ENCODE measurements at regions not wholly inside any gene's neighbourhood (a gene's known extent, or its start where the extent isn't known, plus 50 kb on each side); places are given as distances from the start of the nearest gene placed in this dataset.
"Not testable (repeated sequence)": the region's sequence is repeated elsewhere in the genome, so short reads cannot be mapped to it uniquely, and the experiment has no call there.

DNA sequence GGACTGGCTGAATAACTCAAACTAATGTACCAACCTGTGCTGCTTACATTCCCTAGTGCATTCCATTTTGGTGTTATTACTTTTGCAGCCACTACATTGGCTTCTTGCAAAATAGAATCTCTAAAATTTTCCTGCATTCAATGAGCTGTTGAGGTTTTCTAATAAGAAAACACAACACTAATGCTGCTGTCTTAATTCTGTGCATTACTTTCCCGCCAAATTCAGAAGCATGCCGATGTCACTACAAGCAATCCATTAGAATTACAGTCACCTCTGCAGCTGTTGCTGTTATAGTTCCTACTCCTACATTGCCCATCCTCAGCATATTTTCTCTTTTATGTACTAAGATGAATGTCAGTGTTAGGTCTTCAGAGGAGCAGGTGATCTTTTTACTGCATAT lies 359.5 kb downstream of the HACE1 start:
- DNase-seq, result no peak

DNA sequence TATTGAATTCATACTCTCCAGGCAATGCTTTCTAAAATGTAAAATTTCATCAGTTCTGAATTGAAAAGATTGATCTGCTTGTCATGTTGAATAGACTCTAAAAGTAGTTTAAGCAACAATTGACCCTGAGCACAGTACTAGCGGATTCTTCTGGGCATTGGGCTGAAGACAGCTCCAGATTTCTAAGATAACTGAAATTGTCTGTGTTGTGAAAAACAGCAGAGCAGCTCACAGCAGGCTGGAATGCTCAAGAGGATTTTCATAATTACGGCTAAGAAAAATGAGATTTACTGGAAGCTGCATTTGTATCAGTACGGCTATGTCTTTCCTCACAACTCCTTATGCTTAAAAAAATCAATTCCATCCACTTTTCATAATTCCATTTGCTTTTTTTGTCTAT lies 373.7 kb downstream of the HACE1 start:
- DNase-seq, result no peak

DNA sequence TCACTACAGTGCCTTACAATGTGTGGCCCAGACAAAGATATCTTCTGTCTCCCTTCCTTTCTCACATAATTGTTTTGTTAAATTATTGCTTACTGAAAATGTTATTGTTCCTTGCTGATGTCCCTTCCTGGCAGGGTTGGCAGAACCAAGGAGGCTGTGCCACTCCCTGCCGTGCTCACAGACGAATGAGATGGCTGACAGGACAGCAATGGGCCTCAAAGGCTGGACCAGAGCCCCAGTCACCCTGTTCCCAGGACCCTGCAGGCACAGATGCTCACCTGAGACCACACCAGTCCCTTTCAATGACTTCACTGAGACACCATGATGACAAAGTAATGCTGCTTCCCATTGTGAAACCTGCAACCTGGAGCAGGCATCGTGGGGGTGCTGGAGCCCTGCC lies 375.1 kb downstream of the HACE1 start:
- DNase-seq, result no peak

DNA sequence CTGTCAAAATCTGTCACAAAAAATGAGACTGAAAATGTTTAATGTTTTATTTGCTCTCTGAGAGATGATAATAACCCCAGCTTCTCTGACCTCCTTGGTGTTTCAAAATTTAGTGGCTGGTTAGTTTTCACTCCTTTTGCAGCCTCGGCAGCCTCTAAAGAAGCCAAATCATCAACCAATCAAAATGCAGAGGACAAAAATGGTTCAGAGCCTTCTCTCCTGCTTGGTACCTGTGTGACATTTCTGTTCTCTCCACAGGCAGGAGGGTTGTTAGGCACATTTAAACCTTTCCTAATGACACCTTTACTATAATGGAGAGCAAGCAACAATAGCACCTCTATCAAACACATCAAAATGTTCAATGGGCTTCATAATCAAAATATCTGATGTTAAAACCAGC lies 375.5 kb downstream of the HACE1 start:
- DNase-seq, result no peak

DNA sequence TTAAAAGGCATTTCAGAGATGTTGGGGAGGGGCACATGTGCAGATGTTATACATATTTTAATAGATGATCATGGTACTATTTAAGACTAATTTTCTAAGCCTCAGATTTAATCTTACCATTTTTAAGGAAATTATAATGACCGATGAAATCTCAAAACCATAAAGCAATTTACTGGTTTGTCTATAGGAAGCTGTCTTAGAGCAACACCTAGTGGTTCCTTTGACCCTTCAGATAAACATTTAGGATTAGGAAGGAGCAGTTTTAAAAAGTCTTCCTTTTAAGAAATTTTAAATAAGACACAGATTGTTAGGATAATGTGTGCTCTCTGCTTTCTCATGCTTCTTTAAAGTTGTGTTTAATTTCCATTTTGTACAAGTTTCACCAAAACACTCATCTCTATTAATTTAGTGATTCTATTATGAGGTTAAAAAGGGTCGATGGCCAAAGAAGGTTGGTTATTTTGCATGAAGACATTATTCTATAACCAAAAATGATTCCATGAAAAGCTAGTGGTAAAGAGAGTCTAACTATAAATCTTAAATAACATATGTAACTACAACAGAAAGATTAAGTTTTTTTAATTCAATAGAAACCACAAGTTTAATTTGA lies 376.4 kb downstream of the HACE1 start:
- DNase-seq, result no peak

DNA sequence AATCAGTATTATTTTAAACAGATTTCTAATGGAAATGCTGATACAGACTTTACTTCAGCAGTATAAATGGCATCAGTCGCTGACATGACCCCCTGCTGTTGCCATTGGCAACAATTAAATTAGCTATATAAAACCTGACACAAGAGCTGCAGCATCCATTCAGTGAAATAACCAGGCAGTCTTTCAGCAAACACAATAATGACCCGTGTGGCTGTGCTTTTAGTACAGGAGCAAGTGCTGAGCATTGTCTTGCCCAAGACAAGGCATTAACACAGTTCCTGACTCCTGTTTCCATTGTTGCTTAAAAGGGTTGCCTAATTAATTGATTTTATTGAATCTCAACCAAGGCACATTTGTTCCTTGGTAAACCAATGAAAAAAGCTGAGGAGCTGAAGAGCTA lies 382.1 kb downstream of the HACE1 start:
- DNase-seq, result no peak

DNA sequence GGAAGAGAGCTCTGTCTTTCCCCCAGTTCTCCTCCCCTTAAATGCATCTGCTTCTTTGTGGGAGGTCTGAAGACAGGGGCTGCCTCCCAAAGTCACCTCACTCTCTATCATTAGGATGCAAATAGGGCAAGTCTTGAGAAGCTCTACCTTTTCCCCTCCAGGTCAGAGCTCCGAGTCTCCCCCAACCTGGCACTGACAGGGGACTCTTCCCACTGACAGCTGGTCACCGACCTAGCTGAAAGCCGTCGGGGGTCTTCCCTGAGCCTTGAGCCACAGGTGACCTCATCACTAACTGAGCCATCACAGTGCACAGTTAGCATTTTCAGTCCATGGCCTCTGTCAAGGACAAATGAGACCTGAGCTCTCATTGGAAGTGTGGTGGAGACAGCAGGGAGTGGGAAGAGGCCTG lies 386.7 kb downstream of the HACE1 start:
- DNase-seq, result no peak

DNA sequence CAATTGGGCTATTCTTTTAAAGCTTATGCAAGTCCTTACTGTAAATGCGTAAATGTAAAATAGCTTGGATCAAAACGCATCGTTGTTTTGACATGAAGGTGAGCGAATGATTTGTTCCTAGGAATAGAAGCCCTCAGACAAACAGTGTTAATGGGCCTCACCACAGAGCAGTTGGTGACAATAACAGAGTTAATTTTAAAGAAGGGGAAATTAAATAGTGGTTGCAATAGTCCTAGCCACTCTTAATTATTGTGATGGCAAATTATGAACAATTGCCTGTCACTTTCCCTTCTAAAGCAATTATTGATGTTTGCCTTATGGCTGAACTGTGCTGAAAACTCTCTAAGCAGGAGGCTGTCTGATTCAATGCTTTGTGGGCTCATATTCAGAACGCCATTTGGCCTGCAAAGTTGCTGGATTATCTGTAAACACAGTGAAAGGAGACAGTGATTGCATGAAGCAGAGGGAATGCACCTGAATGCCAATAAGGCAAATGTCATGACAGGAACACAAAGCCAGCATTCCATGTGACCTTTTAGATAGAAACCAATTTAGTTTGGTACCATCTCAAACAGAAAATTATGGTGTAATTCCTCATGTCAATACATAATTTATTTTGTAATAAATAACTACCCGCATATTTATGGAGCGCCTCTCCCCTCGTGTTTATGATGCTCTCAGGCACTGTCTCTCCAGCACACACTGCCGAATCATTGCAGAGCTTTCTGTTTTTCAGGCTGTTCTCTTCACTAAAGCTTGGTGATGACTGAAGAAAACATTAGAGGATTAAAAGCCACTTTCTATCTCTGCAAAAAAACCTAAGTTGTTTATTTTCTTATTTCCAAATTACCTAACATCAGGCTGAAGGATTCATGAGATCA lies 387.5 kb downstream of the HACE1 start:
- DNase-seq, result no peak

DNA sequence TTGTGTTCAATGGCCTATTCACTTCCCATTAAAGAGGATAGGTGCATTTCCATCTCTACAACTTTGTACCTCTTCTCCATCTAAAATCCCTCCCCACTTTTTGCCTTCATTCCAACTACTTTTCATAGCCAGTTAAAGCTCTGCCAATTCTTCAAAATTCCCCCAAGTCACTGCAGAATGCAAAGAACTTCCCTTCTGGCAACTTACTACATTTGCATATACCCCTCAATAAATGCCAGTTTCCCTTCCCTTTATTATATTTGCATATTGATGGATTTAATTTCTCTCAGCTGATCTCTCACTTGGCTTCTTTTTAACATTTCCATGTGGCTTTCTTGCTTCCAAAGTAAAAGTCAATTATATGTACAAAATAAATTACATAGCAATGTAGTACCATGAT lies 393.4 kb downstream of the HACE1 start:
- DNase-seq, result no peak

DNA sequence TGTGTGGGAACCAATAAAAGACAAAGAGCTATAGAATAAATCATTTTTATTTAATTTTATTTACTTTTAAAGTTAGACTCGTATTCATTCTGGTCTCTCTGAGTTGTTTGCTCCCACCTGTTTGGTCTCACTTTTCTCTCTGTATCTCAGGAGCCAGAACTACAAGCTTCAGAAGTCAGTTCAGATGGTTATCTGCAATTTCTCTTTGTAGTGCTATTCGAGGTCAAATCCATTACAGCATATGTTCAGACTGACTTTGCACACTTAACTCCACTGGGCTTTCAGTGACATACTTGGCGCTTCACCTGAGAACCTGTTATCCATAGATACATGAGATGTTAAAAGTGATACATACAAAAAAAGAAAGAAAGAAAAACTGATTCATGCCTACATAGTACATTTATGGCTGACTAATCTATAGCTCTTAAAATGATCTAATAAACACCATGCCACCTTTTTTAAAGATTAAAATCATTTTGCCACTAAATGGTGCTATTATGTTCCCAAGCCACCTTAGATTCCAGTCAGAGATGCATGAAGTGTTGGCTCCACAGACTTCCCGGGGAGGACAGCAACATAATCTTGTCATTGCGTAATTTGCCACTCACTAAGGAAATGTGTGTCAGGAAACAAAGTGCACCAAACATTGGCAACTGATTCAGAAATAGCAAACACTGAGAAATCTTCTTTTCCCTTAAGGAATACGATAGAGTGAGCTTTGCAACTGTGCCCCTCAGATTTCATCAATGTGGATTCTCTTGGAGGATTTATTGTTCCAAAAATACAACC lies 396.7 kb downstream of the HACE1 start:
- DNase-seq, result no peak

DNA sequence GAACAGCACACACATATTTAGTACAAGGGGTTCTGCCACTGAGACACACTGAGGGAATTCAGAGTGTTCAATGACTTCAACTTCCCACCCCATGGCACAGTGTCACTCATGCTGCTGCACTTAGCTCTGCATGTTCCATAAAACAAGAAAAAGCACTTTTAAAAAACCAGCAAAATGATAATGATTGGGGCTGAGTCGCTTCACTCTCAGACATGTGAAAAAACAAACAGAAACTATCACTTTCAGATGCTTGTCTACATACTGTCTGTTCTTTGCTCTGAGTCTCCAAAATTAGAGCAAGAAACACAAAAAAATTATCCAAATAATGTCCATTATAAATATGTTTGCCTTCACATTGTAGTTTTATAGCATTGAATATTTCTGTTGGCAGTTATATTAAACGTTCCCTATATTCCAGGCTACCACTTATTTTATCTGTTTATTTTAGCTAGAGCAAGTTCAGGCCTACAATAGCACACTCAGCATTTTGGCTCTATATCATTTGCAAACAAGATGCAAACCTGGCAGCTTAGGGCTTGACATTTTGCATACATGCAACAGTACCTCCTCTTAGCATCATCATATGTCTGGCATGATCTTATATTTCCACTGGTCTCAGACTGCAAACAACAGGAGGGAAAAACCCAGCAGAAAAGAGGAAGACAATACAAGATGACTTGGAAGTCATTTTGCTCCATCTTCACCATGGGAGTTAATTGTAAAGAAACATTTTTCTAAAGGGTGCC lies 398.8 kb downstream of the HACE1 start:
- DNase-seq, result no peak

DNA sequence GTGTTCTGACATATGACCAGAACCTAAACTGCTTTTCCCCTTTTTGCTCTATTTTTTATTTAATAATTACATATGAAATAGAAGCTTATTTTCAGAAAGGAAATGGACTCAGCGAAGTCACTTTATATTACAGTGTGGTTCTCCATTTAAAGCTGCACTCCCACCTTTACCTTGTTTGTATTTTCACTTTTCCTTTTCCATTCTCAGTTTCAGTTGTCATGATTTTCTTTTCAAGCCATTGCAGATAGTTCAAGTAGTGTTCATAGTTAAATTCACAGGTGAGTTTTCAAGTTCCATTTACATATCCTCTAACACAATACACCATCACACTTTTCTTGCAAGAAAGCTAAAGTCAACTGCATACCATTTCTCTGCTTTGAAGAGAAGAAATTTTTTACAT lies 400.2 kb downstream of the HACE1 start:
- DNase-seq, result no peak

DNA sequence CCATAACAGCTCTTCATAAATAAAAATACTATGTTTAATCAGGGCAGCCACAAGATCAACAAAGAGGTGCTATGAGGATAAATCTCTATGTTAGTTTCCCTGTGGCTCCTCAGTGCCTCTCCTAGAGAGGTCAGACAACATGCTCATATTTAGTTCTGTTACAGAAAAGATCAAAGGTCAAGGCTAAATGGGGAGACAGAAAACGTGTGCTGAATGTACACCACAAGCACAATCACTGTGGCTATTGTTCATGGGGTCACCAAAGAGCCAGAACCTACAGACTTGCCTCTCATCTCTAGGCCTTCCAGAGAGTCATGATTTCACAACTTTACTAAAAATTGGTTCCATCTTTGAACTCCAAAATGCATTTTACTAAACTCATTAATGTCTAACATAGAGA lies 409.8 kb downstream of the HACE1 start:
- no peak for DNase-seq

DNA sequence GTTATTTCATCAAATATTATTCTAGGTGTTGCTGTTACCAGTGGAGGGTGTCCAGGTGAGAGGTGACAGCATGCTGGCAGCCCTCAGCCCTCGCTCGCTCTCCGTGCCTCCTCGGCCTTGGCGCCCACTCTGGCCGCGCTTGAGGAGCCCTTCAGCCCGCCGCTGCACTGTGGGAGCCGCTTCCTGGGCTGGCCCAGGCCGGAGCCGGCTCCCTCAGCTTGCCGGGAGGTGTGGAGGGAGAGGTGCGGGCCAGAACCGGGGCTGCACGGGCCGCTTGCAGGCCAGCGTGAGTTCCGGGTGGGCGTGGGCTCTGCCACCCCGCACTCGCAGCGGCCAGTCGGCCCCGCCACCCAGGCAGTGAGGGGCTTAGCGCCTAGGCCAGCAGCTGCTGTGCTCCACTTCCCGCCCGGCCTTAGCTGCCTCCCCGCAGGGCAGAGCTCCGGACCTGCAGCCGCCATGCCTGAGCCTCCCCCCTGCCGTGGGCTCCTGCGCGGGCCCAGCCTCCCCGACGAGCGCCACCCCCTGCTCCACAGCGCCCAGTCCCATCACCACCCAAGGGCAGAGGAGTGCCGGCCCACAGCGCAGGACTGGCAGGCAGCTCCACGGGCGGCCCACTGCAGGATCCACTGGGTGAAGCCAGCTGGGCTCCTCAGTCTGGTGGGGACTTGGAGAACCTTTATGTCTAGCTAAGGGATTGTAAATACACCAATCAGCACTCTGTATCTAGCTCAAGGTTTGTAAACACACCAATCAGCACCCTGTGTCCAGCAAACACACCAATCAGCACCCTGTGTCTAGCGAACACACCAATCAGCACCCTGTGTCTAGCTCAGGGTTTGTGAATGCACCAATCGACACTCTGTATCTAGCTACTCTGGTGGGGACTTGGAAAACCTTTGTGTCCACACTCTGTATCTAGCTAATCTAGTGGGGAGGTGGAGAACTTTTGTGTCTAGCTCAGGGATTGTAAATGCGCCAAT lies 413.3 kb downstream of the HACE1 start:
- DNase-seq, result not testable (repeated sequence)

DNA sequence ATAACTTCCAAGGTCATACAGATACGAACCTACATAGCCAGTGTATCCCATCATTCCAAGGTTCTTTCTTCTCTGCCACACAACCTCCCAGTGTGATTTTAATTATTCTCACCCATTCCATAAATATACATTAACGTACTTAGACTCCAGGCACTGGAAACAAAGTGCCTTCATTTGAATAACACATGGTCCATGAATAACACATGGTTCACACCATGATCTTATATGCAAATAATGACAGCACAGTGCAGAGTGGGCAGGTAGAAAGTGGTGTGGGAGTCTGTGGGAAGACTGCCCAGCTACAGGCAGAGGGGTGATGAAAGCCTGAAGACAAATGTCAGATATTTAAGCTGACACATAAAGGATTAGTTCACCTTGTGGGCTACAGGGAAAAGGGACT lies 425.2 kb downstream of the HACE1 start:
- no peak for DNase-seq

DNA sequence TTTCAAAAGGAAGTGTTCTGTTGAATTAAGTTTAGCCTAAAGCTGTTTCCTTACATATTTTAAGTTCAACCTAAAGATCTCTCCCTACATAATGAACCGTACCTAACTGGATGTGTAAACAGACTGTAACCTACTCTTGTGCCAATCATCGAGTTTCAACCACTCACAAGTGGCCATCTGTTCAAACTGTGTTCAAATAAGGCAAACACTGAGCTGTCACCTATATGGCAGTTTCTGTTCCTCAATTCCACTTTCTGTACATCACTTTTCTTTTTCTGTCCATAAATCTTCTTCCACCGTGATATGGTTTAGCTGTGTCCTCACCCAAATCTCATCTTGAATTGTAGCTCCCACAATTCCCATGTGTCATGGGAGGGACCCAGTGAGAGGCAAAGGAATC lies 428.6 kb downstream of the HACE1 start:
- no peak for DNase-seq

DNA sequence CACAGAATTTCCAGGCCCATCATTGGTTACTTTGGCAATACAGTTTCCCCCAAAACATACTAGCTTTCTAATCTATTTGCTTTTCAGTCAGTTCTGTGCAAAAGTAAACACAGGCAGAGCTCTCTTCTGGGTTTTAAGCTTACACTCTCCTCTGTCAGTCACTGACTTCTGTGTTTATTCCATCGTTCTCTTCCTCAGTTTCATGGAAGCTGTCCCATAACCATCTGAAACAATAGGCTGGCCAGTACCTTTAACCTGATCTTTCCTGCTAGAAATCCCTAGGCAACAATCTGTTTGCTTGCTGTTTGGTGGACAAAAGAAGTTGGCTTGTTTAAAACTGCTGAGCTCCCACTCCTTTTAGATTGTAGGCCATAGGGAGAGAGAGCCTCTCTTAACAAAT lies 431.5 kb downstream of the HACE1 start:
- no peak for DNase-seq

DNA sequence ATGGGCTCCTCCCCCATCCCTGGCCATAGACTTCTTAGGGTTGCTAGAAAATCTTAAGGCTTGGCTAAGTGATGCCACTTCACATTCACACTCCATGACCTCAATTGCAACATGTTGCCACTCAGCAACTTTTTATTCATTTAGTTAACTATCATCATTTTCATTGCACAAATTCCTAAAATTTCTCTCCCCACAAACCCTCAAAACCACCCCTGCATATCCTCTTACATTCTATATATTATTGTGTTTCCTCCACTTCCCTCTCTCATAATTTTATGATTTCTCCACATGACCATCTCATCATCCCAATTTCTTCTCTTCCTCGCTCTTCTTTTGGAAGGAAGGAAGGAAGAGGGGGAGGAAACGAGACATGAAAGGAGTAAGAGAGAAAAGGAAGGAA lies 436.0 kb downstream of the HACE1 start:
- no peak for DNase-seq

DNA sequence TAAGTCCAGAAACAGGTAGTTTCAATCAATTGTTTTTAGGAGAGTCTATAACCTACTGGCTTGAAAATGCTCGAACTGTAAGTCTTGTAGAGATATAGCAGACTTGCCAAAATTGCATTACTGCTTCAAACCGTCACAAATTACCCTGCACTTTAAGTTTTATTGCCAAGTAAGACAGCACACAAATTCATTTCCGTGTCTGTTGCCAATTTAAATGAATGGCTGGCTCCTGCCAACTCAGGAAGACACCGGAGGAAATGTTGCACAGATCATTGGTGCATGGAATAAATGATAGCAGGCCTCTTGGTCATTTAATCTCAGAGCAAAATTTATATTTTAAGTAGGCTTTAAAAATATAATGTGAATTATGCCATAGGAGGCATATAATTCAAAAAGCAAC lies 438.1 kb downstream of the HACE1 start:
- no peak for DNase-seq

DNA sequence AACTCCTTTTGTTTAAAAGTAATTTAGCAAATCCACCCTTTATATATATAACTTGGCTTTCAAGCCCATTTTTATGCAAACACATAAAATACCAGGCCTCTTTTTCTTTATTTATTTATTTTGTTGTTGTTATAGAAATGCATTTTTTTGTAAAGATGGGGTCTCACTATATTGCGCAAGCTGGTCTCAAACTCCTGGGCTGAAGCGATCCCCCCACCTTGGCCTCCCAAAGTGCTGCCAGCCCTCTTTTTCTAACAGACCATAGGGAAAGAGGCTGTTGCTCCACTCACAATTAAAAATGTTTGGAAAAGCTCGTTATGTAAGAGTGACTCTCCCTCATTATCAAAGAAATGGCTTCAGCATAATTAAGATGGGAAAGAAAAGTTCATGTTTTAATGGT lies 440.9 kb downstream of the HACE1 start:
- no peak for DNase-seq

DNA sequence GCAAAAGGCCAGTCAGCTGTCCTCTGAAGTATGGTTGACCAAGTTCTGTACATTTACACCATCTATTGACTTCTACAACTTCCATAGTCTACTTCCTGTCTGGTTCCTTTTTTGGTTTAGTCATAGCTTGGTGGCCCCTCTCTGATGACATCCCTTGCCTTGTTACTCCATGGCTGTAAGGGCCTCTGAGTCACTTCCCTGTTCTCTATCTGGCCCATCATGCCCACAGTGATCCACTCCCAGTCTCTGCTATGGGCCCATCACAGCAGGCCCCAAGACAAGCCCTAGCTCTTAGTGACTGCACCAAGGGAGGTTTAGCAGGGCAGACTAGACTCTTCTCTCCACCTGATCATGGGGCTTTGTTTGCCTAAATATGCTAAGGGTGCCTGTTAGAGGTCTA lies 441.6 kb downstream of the HACE1 start:
- no peak for DNase-seq

DNA sequence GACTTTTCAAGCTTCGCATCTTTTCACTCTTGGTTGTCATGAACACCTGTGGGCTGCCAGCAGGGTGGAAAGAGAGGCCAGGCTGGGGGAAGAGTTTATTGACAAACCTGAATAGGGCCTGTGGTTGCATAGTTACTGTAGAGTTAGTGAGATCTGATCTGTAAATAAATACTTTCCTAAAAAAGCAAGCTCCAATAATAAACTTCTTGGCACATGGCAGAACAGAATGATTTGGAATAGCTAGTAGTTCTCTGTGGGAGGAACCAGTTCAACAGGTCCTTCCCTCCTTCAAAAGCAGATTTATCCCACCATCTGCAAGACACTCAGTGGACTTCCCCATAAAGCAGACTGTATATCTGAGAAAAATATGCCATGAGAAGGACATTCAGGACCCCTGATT lies 445.0 kb downstream of the HACE1 start:
- DNase-seq, result no peak
